GM20000 (cell line): ENCODE measurements at regions not wholly inside any gene's neighbourhood (a gene's known extent, or its start where the extent isn't known, plus 50 kb on each side); places are given as distances from the start of the nearest gene placed in this dataset.

Source experiments
- DNase-seq: peaks from one replicate; pipeline ENCODE4 v3.0.0; 2012; ENCODE audit warnings: low spot score
- TF ChIP-seq, protein P1 (sequence below): IDR thresholded peaks from 2 replicates; pipeline ENCODE4 v1.5.1; 2012; ENCODE audit warnings: mild to moderate bottlenecking, control low read depth; ENCODE audit errors: extremely low read depth, missing control alignments

DNA sequence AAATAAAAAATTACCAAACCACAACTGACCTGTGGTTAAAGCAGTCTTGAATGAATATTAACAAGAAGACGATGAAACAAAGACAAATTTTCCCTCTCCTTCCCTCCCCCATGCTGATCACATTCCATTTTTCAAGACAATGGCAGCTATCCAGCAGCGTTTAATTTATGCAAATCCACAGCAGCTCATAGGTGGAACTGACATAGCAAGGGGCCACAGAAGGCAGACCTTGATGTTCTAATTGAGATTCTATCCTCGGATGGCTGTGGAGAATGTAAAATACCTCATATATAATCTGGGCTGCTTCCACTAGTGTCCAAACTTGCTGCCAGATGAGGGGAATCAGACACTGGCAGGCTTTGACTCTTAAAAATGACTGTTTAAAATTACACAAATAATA, 211.5 kb downstream of the CHRDL1 start:
- no peak for DNase-seq
- TF ChIP-seq, protein P1, sequence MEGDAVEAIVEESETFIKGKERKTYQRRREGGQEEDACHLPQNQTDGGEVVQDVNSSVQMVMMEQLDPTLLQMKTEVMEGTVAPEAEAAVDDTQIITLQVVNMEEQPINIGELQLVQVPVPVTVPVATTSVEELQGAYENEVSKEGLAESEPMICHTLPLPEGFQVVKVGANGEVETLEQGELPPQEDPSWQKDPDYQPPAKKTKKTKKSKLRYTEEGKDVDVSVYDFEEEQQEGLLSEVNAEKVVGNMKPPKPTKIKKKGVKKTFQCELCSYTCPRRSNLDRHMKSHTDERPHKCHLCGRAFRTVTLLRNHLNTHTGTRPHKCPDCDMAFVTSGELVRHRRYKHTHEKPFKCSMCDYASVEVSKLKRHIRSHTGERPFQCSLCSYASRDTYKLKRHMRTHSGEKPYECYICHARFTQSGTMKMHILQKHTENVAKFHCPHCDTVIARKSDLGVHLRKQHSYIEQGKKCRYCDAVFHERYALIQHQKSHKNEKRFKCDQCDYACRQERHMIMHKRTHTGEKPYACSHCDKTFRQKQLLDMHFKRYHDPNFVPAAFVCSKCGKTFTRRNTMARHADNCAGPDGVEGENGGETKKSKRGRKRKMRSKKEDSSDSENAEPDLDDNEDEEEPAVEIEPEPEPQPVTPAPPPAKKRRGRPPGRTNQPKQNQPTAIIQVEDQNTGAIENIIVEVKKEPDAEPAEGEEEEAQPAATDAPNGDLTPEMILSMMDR, result no peak

DNA sequence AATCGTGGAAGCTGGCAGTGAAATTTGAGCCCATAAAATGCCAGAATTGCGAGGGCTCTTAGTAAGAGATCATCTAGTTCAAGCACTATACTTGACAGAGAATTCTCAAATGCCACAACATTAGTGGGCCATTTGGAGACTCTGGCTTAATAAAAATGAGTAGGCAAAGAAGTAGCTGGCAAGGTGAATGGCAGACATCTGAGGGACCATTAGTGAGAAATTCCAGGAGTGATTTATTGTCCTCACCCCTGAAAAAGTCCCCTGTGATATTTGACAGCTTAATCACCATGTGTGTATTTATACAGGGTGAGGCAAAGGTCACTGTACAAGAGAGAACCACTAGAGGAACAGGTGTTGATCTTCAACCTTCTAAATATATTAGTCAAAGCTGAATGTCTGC, 207.5 kb downstream of the CHRDL1 start:
- DNase-seq, result no peak
- TF ChIP-seq, protein P1, result no peak

DNA sequence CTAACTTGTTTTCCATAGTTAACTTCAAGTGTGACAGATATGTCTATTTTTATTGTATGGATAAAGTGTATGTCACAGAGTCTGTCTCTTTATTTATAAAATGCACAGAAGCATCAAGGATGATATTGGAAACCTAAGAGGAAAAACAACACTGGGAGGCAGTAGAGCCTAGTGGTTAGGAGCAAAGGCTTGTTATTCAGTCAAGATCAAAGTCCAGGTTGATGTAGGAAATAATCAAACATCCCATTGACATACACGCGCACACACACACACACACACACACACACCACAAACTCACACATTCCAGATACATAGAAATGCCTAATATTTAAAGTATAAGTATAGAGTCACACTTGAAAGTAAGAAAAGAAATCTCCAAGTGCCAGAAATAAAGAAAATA, 206.8 kb downstream of the CHRDL1 start:
- TF ChIP-seq, protein P1, result no peak
- no peak for DNase-seq

DNA sequence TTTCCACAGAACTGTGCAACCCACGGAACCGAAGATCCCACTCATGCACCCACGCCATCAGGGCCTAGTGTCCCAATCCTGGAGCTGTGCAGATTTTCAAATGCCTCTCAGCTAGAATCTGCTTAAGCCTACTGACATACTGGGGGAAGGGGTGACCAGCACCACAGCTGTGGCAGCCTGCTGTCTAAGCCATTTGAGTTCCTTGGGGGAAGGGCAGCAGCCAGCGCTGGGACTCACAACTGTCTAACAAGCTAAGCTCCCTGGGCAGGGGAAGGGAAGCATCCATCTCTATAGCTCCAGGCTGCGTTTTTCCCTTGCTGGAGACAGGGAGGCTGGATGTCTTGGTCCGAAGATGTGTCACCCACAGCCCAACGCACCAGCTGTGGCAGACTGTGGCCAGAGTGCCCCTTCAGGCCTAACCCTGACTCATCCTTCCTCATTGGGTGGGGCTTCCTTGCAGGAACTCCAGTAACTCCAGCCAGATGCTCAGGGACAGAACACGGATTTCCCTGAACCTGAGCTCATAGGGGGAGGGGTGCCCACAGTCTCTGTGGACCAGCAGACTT, 194.8 kb downstream of the CHRDL1 start:
- no peak for DNase-seq
- TF ChIP-seq, protein P1, result no peak

DNA sequence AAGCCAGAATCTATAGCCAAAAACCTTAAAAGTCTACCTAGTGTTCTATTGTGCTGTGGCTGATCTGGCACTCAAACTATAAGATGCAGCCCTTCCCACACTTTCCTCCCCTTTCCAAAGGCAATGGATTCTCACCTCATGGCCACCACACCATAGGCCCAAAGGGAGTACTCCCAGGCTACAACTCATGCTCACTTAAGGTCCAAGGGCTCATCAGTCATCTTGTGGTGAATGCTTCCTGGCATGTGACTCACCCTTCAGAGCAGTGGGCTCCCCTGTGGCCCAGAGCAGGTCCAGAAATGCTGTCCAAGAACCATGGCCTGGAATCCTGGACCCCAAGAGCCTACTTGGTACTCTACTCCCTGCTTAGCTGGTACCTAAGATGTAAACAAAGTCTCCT, 181.0 kb downstream of the CHRDL1 start:
- TF ChIP-seq, protein P1, result no peak
- DNase-seq, result no peak
